ENCODE measurements at regions not wholly inside any gene's neighbourhood (a gene's known extent, or its start where the extent isn't known, plus 50 kb on each side); places are given as distances from the start of the nearest gene placed in this dataset.

DNA sequence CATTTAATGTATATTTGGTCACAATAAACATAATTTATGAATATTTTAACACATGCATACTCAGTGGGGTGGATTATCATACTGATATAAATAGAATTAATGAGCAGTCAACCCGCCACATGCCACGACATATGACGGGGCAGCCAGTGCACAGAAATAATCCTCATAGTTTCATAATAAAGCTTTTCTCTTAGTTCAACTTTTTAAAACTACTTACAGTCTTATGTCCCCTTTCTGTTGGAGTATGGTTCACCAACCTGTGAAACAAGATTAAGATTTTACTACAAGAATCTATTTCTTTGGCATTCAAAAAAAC is 75.6 kb upstream of the ETAA1 start:
- TF ChIP-seq EP300 (IDR thresholded peaks at IDR 0.05): no peak
- TF ChIP-seq, protein P1, sequence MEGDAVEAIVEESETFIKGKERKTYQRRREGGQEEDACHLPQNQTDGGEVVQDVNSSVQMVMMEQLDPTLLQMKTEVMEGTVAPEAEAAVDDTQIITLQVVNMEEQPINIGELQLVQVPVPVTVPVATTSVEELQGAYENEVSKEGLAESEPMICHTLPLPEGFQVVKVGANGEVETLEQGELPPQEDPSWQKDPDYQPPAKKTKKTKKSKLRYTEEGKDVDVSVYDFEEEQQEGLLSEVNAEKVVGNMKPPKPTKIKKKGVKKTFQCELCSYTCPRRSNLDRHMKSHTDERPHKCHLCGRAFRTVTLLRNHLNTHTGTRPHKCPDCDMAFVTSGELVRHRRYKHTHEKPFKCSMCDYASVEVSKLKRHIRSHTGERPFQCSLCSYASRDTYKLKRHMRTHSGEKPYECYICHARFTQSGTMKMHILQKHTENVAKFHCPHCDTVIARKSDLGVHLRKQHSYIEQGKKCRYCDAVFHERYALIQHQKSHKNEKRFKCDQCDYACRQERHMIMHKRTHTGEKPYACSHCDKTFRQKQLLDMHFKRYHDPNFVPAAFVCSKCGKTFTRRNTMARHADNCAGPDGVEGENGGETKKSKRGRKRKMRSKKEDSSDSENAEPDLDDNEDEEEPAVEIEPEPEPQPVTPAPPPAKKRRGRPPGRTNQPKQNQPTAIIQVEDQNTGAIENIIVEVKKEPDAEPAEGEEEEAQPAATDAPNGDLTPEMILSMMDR (IDR thresholded peaks at IDR 0.05): no peak
